ENCODE measurements at regions not wholly inside any gene's neighbourhood (a gene's known extent, or its start where the extent isn't known, plus 50 kb on each side); places are given as distances from the start of the nearest gene placed in this dataset.

DNA sequence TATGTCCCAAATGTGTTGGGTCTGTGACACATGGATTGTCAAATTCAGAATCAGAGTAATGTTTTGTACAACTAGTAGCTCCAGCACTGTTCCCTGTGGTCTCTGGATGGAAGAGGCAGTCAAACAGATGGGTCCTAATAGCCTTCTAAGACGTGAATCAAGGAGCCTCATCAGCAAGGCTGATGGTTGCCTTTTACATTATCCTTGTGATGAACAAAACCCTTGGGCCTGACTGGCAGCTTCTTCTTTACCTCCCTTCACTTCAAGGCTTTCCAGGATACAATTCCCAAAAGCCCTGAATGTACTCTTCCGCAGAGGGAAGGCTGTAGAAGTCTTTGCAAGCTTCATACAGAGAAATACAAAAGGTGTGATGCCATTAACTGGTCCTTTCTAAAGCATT is 633.3 kb downstream of the USP25 start:
- no peaks in the 10 kb centered on the region for H3K27me3 Mint-ChIP-seq (ENCODE audit: insufficient read depth, low read depth, poor library complexity)
- Histone ChIP-seq H3K4me2 (no peak overlapping the region), H4K20me1 (replicated peaks; ENCODE audit: insufficient read depth) (no peaks in the 10 kb centered on the region), H3K4me3 (no peak overlapping the region), H3K27me3 (ENCODE audit: insufficient read depth) (no peaks in the 10 kb centered on the region), H3K79me2 (replicated peaks; ENCODE audit: insufficient read depth) (no peaks in the 10 kb centered on the region), H3F3A (replicated peaks; ENCODE audit: low read depth) (no peaks in the 10 kb centered on the region), H3K9me2 (ENCODE audit: insufficient read depth) (0 out of 2 replicates have a peak, but pooled peaks cover 3% of the 10 kb centered on the region), H3K4me1 (ENCODE audit: insufficient read depth) (no peaks in the 10 kb centered on the region), H3K27ac (ENCODE audit: low read depth) (no peak overlapping the region), H3K36me3 (ENCODE audit: insufficient read depth) (no peaks in the 10 kb centered on the region; the same call in 1 of the 2 replicates), H2AFZ (no peak overlapping the region)
- DNase-seq (ENCODE audit: low spot score) (no peak), ATAC-seq (no peak)
- TF ChIP-seq EZH2phosphoT487 (IDR thresholded peaks at IDR 0.05; ENCODE audit: unreplicated experiment): no peak
- TF ChIP-seq, protein P1, sequence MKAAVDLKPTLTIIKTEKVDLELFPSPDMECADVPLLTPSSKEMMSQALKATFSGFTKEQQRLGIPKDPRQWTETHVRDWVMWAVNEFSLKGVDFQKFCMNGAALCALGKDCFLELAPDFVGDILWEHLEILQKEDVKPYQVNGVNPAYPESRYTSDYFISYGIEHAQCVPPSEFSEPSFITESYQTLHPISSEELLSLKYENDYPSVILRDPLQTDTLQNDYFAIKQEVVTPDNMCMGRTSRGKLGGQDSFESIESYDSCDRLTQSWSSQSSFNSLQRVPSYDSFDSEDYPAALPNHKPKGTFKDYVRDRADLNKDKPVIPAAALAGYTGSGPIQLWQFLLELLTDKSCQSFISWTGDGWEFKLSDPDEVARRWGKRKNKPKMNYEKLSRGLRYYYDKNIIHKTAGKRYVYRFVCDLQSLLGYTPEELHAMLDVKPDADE (IDR thresholded peaks at IDR 0.05): no peak
- no peak for TF ChIP-seq ZNF331 (CRISPR knock-in tag; IDR thresholded peaks at IDR 0.05; ENCODE audit: low read depth)
- no peak for TF ChIP-seq STAT1 (IDR thresholded peaks at IDR 0.05; ENCODE audit: unreplicated experiment)
- no peak overlapping the region for H3K27ac Mint-ChIP-seq
- H3K9me3 Mint-ChIP-seq: peaks cover 5% of the 10 kb centered on the region; the same call in 2 of the 3 replicates
- no peaks in the 10 kb centered on the region for H3K4me1 Mint-ChIP-seq
- H3K36me3 Mint-ChIP-seq (ENCODE audit: low read depth): no peaks in the 10 kb centered on the region
- H3K4me3 Mint-ChIP-seq: no peak overlapping the region

DNA sequence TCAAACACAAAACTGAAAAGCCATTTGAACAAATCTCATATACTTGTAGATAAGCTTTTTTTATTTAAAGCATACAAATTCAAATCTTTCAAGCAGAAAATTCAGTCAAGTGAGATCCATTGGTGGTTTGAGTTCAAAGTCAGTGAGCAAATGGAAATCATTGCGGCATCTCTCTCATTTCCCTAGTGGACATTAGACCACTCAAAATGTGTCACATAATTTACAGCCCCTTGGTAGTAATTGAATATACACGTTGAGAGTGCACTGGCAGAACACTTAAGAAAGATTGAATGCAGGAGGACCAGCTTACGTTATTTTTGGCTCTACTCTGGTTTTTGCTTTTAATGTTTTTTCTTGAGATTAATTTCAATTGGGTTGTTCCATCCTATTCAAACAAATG is 633.7 kb downstream of the USP25 start:
- H3K4me1 Mint-ChIP-seq: no peaks in the 10 kb centered on the region
- H3K79me2 ChIP-seq (replicated peaks; ENCODE audit: insufficient read depth): no peaks in the 10 kb centered on the region
- H3K4me3 Mint-ChIP-seq: no peak overlapping the region
- H3K27ac Mint-ChIP-seq: no peak overlapping the region
- H3K9me2 ChIP-seq (ENCODE audit: insufficient read depth): 0 out of 2 replicates have a peak, but pooled peaks cover 3% of the 10 kb centered on the region
- H3K27ac ChIP-seq (ENCODE audit: low read depth): no peak overlapping the region
- no peaks in the 10 kb centered on the region for H4K20me1 ChIP-seq (replicated peaks; ENCODE audit: insufficient read depth)
- no peaks in the 10 kb centered on the region for H3F3A ChIP-seq (replicated peaks; ENCODE audit: low read depth)
- no peak overlapping the region for H3K4me2 ChIP-seq
- H3K9me3 Mint-ChIP-seq: peaks cover 5% of the 10 kb centered on the region; the same call in 2 of the 3 replicates
- ATAC-seq (no peak), DNase-seq (ENCODE audit: low spot score) (no peak)
- no peaks in the 10 kb centered on the region for H3K27me3 Mint-ChIP-seq (ENCODE audit: insufficient read depth, low read depth, poor library complexity)
- no peaks in the 10 kb centered on the region for H3K4me1 ChIP-seq (ENCODE audit: insufficient read depth)
- H3K4me3 ChIP-seq: no peak overlapping the region
- H3K36me3 Mint-ChIP-seq (ENCODE audit: low read depth): no peaks in the 10 kb centered on the region
- no peaks in the 10 kb centered on the region for H3K27me3 ChIP-seq (ENCODE audit: insufficient read depth)
- no peaks in the 10 kb centered on the region; the same call in 1 of the 2 replicates for H3K36me3 ChIP-seq (ENCODE audit: insufficient read depth)
- no peak overlapping the region for H2AFZ ChIP-seq
- TF ChIP-seq, protein P2, sequence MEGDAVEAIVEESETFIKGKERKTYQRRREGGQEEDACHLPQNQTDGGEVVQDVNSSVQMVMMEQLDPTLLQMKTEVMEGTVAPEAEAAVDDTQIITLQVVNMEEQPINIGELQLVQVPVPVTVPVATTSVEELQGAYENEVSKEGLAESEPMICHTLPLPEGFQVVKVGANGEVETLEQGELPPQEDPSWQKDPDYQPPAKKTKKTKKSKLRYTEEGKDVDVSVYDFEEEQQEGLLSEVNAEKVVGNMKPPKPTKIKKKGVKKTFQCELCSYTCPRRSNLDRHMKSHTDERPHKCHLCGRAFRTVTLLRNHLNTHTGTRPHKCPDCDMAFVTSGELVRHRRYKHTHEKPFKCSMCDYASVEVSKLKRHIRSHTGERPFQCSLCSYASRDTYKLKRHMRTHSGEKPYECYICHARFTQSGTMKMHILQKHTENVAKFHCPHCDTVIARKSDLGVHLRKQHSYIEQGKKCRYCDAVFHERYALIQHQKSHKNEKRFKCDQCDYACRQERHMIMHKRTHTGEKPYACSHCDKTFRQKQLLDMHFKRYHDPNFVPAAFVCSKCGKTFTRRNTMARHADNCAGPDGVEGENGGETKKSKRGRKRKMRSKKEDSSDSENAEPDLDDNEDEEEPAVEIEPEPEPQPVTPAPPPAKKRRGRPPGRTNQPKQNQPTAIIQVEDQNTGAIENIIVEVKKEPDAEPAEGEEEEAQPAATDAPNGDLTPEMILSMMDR (conservative IDR thresholded peaks at IDR 0.05; ENCODE audit: low read depth in 2 of 2): no peak
- TF ChIP-seq EZH2 (IDR thresholded peaks at IDR 0.05; ENCODE audit: low read depth, unreplicated experiment) (no peak), JUNB (IDR thresholded peaks at IDR 0.05; ENCODE audit: unreplicated experiment) (no peak), ZNF114 (CRISPR knock-in tag; IDR thresholded peaks at IDR 0.05) (no peak), NANOG (IDR thresholded peaks at IDR 0.05; ENCODE audit: borderline replicate concordance) (no peak), POLR2AphosphoS5 (IDR thresholded peaks at IDR 0.05; ENCODE audit: low read depth) (no peak), EZH2phosphoT487 (IDR thresholded peaks at IDR 0.05; ENCODE audit: unreplicated experiment) (no peak), ZNF331 (CRISPR knock-in tag; IDR thresholded peaks at IDR 0.05; ENCODE audit: low read depth) (no peak), CREB1 (CRISPR knock-in tag; IDR thresholded peaks at IDR 0.05; ENCODE audit: low read depth) (no peak), STAT1 (IDR thresholded peaks at IDR 0.05; ENCODE audit: unreplicated experiment) (no peak)
- TF ChIP-seq, protein P3, sequence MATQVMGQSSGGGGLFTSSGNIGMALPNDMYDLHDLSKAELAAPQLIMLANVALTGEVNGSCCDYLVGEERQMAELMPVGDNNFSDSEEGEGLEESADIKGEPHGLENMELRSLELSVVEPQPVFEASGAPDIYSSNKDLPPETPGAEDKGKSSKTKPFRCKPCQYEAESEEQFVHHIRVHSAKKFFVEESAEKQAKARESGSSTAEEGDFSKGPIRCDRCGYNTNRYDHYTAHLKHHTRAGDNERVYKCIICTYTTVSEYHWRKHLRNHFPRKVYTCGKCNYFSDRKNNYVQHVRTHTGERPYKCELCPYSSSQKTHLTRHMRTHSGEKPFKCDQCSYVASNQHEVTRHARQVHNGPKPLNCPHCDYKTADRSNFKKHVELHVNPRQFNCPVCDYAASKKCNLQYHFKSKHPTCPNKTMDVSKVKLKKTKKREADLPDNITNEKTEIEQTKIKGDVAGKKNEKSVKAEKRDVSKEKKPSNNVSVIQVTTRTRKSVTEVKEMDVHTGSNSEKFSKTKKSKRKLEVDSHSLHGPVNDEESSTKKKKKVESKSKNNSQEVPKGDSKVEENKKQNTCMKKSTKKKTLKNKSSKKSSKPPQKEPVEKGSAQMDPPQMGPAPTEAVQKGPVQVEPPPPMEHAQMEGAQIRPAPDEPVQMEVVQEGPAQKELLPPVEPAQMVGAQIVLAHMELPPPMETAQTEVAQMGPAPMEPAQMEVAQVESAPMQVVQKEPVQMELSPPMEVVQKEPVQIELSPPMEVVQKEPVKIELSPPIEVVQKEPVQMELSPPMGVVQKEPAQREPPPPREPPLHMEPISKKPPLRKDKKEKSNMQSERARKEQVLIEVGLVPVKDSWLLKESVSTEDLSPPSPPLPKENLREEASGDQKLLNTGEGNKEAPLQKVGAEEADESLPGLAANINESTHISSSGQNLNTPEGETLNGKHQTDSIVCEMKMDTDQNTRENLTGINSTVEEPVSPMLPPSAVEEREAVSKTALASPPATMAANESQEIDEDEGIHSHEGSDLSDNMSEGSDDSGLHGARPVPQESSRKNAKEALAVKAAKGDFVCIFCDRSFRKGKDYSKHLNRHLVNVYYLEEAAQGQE (IDR thresholded peaks at IDR 0.05; ENCODE audit: unreplicated experiment): no peak
- TF ChIP-seq, protein P1 (IDR thresholded peaks at IDR 0.05): no peak

Measured in GM23338 (cell line).